SK-N-MC (cell line): ENCODE measurements at regions not wholly inside any gene's neighbourhood (a gene's known extent, or its start where the extent isn't known, plus 50 kb on each side); places are given as distances from the start of the nearest gene placed in this dataset.

Experiments used
- DNase-seq: peaks from one replicate; pipeline ENCODE4 v3.0.0-alpha.2; 2011; ENCODE audit warnings: low read depth, low spot score
- H3K27ac ChIP-seq: fragments of 200-600 bp; sonication (generic); 2 replicates; pipeline ENCODE4 v1.5.1; 2016; ENCODE audit warnings: mixed run types
- H3K36me3 ChIP-seq: fragments of 200-600 bp; sonication (generic); 2 replicates; pipeline ENCODE4 v1.6.1; 2017; ENCODE audit warnings: antibody characterized with exemption, low read length, mixed read lengths; ENCODE audit not compliant: insufficient read depth
- H3K4me3 ChIP-seq: fragments of 200-600 bp; sonication (generic); 2 replicates; pipeline ENCODE4 v1.5.1; 2016
- H3K9ac ChIP-seq: fragments of 200-600 bp; sonication (generic); 2 replicates; pipeline ENCODE4 v1.8.0; 2017; ENCODE audit warnings: mixed run types, mixed read lengths; ENCODE audit not compliant: insufficient read length
- H3K9me3 ChIP-seq: fragments of 200-600 bp; sonication (generic); 2 replicates; pipeline ENCODE4 v1.6.1; 2017; ENCODE audit warnings: low read depth, mild to moderate bottlenecking, antibody characterized with exemption, low read length, moderate library complexity, mixed read lengths
- EZH2 ChIP-seq: fragments of 200-600 bp; sonication (generic); IDR thresholded peaks from one replicate; pipeline ENCODE4 v1.6.1; 2017; ENCODE audit warnings: antibody characterized with exemption
- FOXP2 ChIP-seq: optimal IDR thresholded peaks from 2 replicates; pipeline ENCODE3; 2011; ENCODE audit warnings: mild to moderate bottlenecking, moderate library complexity; ENCODE audit not compliant: insufficient read depth; ENCODE audit errors: extremely low read length, control extremely low read depth
- POLR2AphosphoS5 ChIP-seq: IDR thresholded peaks from 2 replicates; pipeline ENCODE4 v1.6.1; 2012; ENCODE audit warnings: mild to moderate bottlenecking, low read depth, low read length, borderline replicate concordance

DNA sequence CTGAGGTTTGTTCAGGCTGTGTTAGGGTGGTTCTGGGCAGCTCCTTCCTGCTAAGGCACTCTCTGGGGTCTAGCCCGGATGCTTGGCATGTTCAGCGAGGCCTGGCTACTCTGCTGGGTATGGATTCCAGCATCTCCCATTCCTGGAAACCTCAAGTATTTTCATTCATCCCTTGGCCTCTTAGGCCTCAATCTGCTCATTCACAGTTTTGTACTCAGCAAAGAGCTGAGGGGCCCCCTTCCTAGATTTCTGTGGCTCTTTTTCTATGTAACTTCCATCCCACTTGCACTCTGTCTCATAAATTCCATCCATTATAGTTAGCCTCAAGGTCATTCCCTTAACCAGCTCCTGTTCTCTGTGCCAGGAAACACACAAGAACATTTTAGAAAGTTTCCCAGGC lies 798.8 kb upstream of the HS6ST1 start:
- TF ChIP-seq FOXP2 (no peak), EZH2 (no peak), POLR2AphosphoS5 (no peak)

DNA sequence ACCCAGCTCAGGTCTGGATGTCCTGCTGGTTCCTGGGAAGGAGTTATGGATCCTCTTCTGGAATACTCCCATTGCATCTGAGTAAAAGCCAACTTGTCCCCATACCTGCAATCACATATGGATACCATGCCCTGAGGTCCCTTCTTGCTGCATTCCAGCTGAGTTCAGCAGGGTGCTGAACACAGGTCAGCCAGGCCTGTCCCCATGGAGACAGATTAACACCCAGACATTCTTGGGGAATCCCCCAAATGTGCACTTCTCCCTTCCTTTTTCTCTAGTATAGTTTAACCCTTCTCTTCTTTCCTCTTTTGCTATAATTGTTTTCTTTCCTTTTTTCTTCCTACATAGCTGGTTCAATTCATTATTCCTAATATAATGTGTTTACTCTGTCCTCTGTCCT lies 799.6 kb upstream of the HS6ST1 start:
- H3K27ac ChIP-seq = no peak overlapping the region
- TF ChIP-seq POLR2AphosphoS5 = no peak
- TF ChIP-seq FOXP2 = no peak
- TF ChIP-seq EZH2 = no peak
- H3K9ac ChIP-seq = no peak overlapping the region
- no peaks in the 10 kb centered on the region for H3K9me3 ChIP-seq
- no peaks in the 10 kb centered on the region for H3K36me3 ChIP-seq
- no peak overlapping the region for H3K4me3 ChIP-seq
- DNase-seq = no peak

More for the DNA sequence above, 798.8 kb upstream of the HS6ST1 start:
- no peak for DNase-seq
- Histone ChIP-seq H3K27ac (no peak overlapping the region), H3K36me3 (no peaks in the 10 kb centered on the region), H3K9me3 (no peaks in the 10 kb centered on the region), H3K9ac (no peak overlapping the region), H3K4me3 (no peak overlapping the region)

DNA sequence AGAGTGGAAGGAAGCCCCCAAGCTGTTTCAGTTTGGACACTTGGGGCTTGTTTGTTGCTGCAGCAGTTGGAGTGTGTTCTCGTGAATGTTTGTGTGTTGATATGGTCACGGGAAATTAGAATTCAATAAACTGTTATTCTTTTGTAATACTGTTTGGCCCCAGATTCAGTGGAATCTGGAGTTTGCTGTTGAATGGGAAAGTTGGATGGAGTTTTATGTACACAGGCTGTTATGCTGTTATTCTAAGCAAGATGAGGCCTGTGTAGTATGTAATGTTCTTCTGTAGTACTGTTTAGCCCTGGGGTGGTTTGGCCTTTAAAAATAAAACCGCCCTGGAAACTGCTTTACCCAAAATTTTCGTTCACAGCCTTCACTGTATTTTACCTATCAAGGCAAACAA lies 810.4 kb upstream of the HS6ST1 start:
- no peak overlapping the region for H3K27ac ChIP-seq
- H3K4me3 ChIP-seq = no peak overlapping the region
- no peak for DNase-seq
- H3K36me3 ChIP-seq = no peaks in the 10 kb centered on the region
- no peak overlapping the region for H3K9ac ChIP-seq
- TF ChIP-seq FOXP2 (no peak), POLR2AphosphoS5 (no peak), EZH2 (no peak)
- H3K9me3 ChIP-seq = no peaks in the 10 kb centered on the region

DNA sequence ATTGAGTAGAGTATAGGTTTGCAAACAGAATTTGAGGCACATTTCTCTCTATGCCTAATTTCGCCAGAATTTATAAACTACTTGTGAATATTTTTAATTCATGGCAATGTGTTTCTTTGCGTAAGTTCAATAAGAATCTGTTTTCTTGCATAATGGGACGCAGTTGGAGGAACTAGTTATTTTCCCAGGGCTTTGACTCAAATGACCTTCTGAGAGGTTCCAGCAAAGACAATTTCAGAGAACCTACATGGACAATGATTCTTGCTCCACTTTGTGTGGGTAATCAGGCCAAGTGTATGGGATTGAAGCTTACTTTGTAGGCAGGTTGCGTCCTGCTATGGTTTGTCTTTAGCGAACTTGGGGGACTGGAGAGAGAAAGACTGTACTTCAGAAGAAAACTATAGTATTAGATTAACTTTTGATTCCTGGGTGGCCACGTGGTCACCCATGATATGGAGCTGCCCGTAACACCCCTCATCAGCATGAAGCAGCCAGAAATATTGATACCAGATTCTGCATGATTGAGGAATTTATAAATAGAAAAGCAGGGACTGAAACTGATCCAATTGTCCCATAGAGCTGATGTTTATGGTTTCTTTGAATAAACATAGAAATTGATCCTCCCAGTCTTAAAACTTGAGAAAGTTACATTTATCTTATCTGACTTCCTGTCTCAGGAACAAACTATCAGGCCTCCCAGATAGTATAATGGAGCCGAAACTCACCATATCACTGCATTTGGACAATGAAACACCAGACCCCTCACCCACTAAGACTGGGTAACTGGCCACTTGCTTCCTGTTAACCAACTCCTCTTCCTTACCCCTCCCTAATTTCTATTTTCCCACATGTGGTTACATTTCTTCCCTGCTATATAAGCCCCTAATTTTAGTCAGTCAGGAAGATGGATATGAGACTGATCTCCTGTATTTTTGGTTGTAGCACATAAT lies 815.3 kb upstream of the HS6ST1 start:
- H3K9me3 ChIP-seq = no peaks in the 10 kb centered on the region

DNA sequence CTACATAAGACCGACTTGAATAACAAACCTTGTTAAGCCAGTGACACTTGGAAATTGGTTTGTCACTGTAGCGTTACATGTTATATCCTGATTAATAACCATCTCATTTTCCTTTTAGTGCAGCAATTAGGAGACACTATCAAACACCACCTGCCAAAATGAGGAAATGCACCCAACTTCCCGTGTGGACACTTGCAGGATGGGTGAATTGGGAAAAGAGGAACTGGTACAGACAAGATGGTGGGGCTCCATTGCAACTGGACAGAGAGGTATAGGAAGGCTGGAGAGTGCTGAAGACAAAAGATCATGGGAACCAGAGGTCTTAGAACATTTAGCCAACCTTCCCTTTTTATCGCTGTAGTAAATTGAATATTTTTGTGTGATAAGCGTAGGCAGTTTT lies 816.3 kb upstream of the HS6ST1 start:
- DNase-seq = no peak
- no peaks in the 10 kb centered on the region for H3K9me3 ChIP-seq
- H3K9ac ChIP-seq = no peak overlapping the region
- TF ChIP-seq EZH2 (no peak), FOXP2 (no peak), POLR2AphosphoS5 (no peak)
- no peaks in the 10 kb centered on the region for H3K36me3 ChIP-seq
- no peak overlapping the region for H3K4me3 ChIP-seq
- no peak overlapping the region for H3K27ac ChIP-seq

More for the DNA sequence above, 815.3 kb upstream of the HS6ST1 start:
- DNase-seq = no peak
- no peak for TF ChIP-seq EZH2
- no peak for TF ChIP-seq POLR2AphosphoS5
- no peak for TF ChIP-seq FOXP2
- no peak overlapping the region for H3K9ac ChIP-seq
- H3K27ac ChIP-seq = no peak overlapping the region
- no peaks in the 10 kb centered on the region for H3K36me3 ChIP-seq
- H3K4me3 ChIP-seq = no peak overlapping the region

DNA sequence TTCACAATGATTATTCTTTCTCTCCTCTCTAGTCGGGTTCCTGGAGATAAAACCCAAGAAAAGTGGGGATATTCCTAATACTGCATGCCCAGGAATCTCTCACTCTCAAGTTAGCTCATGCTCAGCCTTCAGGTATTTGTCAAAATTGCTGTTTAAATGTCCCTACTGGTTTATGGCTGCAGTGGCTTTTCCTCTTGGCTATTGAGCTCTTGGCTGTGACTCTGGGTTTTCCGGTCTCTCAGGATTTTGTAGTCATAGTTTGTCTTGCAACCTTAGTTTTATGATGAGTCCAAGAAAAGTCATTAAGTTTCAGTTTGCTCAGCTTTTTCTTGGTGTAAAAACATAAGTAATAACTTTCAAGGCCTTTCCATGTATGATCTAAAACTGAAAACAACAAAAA lies 820.7 kb upstream of the HS6ST1 start:
- Histone ChIP-seq H3K9me3 (no peaks in the 10 kb centered on the region), H3K36me3 (no peaks in the 10 kb centered on the region), H3K27ac (no peak overlapping the region), H3K9ac (no peak overlapping the region), H3K4me3 (no peak overlapping the region)
- TF ChIP-seq EZH2 (no peak), POLR2AphosphoS5 (no peak), FOXP2 (no peak)
- DNase-seq = no peak

DNA sequence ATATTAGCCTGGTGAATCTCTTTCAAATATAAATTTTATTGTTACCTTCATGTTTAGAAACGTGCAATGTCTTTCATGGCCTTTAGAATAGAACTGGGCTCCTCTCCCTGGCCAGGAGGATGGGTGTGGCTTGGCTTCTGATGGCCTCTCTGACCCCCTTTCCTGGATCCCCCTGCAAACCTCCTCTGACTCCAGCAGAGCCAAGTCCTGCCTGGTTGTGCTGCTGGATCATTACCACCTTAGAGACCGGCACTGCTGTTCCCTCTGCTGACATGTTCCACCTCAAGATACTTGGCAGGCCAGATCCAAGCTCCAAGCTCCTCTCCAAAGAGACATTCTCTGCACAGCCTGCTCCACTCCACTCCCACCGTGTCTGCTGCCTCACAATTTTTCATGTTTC lies 823.8 kb upstream of the HS6ST1 start:
- no peak for DNase-seq
- no peaks in the 10 kb centered on the region for H3K36me3 ChIP-seq
- no peak overlapping the region for H3K27ac ChIP-seq
- H3K9me3 ChIP-seq = no peaks in the 10 kb centered on the region
- TF ChIP-seq POLR2AphosphoS5 (no peak), EZH2 (no peak), FOXP2 (no peak)
- H3K9ac ChIP-seq = no peak overlapping the region
- no peak overlapping the region for H3K4me3 ChIP-seq

DNA sequence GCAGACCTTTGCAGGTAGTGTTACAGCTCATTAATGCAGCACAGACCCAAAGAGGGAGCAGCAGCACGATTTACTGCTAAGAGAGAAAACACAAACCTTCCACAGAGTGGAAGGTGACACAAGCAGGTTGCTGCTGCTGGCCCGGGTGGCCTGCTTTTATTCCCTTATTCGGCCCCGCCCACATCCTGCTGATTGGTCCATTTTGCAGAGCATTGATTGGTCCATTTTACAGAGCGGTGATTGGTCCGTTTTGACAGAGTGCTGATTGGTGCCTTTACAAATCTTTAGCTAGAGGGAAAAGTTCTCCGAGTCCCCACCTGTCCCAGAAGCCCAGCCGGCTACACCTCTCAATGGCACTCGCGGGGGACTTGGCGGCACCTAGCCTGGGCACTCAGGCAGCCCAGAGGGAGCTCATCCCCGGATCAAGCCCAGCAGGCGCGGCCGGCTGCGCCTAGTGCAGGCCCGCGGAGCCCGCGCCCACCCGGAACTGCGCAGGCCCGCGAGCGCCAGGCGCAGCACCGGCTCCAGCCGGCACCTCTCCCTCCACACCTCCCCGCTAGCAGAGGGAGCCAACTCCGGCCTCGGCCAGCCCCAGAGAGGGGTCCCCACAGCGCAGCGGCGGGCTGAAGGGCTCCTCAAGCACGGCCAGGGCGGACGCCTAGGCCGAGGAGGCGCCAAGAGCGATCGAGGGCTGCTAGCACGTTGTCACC lies 825.6 kb upstream of the HS6ST1 start:
- Histone ChIP-seq H3K9me3 (no peaks in the 10 kb centered on the region), H3K4me3 (no peak overlapping the region), H3K36me3 (no peaks in the 10 kb centered on the region), H3K9ac (no peak overlapping the region), H3K27ac (no peak overlapping the region)
- no peak for DNase-seq
- TF ChIP-seq POLR2AphosphoS5 (no peak), FOXP2 (no peak), EZH2 (no peak)

DNA sequence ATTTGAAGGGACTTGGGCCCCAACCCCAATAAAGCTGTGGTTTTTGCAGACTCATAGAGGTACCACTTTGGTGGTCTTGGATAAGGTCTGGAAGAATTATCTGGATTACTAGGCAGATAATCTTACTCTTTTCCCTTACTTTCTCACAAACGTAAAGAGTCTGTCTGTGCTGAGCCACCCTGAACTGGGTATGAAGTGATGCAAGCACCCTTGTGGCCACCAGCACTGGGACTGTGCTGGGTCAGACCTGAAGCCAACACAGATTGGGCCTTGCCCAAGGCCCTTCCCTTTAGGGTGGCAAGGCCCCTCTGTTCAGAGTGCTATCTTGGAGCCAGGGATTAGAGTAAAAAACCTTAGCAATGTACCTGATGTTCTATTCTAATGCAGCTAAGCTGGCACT lies 827.0 kb upstream of the RAB6C start:
- no peaks in the 10 kb centered on the region for H3K36me3 ChIP-seq

More for the DNA sequence above, 827.0 kb upstream of the RAB6C start:
- Histone ChIP-seq H3K4me3 (no peak overlapping the region), H3K9ac (no peak overlapping the region), H3K27ac (no peak overlapping the region), H3K9me3 (no peaks in the 10 kb centered on the region)
- DNase-seq = no peak
- TF ChIP-seq POLR2AphosphoS5 = no peak
- no peak for TF ChIP-seq FOXP2
- TF ChIP-seq EZH2 = no peak
